Inferior parietal cortex (tissue), 1 donor: ENCODE measurements at regions not wholly inside any gene's neighbourhood (a gene's known extent, or its start where the extent isn't known, plus 50 kb on each side); places are given as distances from the start of the nearest gene placed in this dataset.
A peak's percentile ranks its signal among the peaks of the same experiment; 100 is the strongest.
"Not testable (repeated sequence)": the region's sequence is repeated elsewhere in the genome, so short reads cannot be mapped to it uniquely, and the experiment has no call there.

Experiments used
- DNase-seq: peaks from one replicate; pipeline ENCODE4 v3.0.0-alpha.2; 2016; ENCODE audit errors: extremely low spot score

GRCh38 chr21:17679002-17679600 is 66.4 kb upstream of the BTG3 start:
- peak; percentile 75 for DNase-seq

GRCh38 chr21:17676930-17677329 is 64.2 kb upstream of the BTG3 start:
- DNase-seq = not testable (repeated sequence)

GRCh38 chr21:17674106-17674505 is 61.4 kb upstream of the BTG3 start:
- DNase-seq = no peak

GRCh38 chr21:17673261-17674020 is 60.7 kb upstream of the BTG3 start:
- DNase-seq = no peak

- no peak for DNase-seq
Measured at GRCh38 chr21:17671733-17672132, 59.0 kb upstream of the BTG3 start.

GRCh38 chr21:17668479-17669140 is 55.9 kb upstream of the BTG3 start:
- DNase-seq = no peak

- no peak for DNase-seq
Measured at GRCh38 chr21:17667256-17667655, 54.6 kb upstream of the BTG3 start.
